HUES48 (cell line): ENCODE measurements at regions not wholly inside any gene's neighbourhood (a gene's known extent, or its start where the extent isn't known, plus 50 kb on each side); places are given as distances from the start of the nearest gene placed in this dataset.

Experiments
- H3K27ac ChIP-seq: one replicate; pipeline ENCODE4 v1.7.0; 2013; ENCODE audit warnings: low read depth, low read length, inconsistent platforms
- H3K27me3 ChIP-seq: 2 replicates; pipeline ENCODE4 v1.6.1; 2013; ENCODE audit warnings: mild to moderate bottlenecking, low read length; ENCODE audit not compliant: control insufficient read depth, insufficient read depth
- H3K36me3 ChIP-seq: 2 replicates; pipeline ENCODE4 v1.6.1; 2013; ENCODE audit warnings: low read length; ENCODE audit not compliant: control insufficient read depth, insufficient read depth
- H3K4me1 ChIP-seq: 2 replicates; pipeline ENCODE4 v1.6.1; 2013; ENCODE audit warnings: mild to moderate bottlenecking, low read length; ENCODE audit not compliant: control insufficient read depth, insufficient read depth
- H3K4me3 ChIP-seq: 2 replicates; pipeline ENCODE4 v1.5.1; 2013; ENCODE audit warnings: mild to moderate bottlenecking, low read depth, low read length
- H3K9ac ChIP-seq: 2 replicates; pipeline ENCODE4 v1.6.1; 2013; ENCODE audit warnings: mild to moderate bottlenecking, low read depth, low read length, moderate library complexity
- H3K9me3 ChIP-seq: 2 replicates; pipeline ENCODE4 v1.6.1; 2013; ENCODE audit warnings: low read length; ENCODE audit not compliant: control insufficient read depth, insufficient read depth

GRCh38 chr5:110996742-110997141, 74.8 kb upstream of the TSLP start:
- Histone ChIP-seq H3K27me3 (no peaks in the 10 kb centered on the region), H3K27ac (no peak overlapping the region), H3K9me3 (peaks cover 5% of the 10 kb centered on the region; the same call in 1 of the 2 replicates), H3K36me3 (no peaks in the 10 kb centered on the region), H3K4me3 (no peak overlapping the region), H3K9ac (no peak overlapping the region), H3K4me1 (no peaks in the 10 kb centered on the region)

DNA sequence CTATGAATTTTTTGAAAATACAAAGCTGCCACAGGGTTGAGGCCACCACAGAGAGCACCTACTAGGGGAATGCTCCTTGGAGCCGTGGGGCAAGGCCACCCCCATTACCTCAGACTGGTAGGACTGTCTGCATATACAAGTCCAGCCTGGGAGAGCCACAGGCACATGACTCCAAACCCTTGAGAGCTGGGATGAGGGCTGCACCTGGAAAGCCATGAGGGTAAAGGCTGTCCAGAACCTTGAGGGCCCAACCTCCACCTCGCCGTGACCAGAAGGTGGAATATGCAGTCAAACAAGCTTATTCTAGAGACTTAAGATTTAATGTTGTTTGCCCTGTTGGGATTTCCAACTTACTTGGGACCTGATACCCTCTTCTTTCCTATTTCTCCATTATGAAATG, 69.5 kb upstream of the TSLP start:
- Histone ChIP-seq H3K4me3 (no peak overlapping the region), H3K4me1 (no peaks in the 10 kb centered on the region), H3K27ac (no peak overlapping the region), H3K36me3 (no peaks in the 10 kb centered on the region), H3K9ac (no peak overlapping the region), H3K27me3 (no peaks in the 10 kb centered on the region), H3K9me3 (peaks cover 5% of the 10 kb centered on the region; the same call in 1 of the 2 replicates)

GRCh38 chr5:111003623-111004022, 67.9 kb upstream of the TSLP start:
- Histone ChIP-seq H3K27me3 (no peaks in the 10 kb centered on the region), H3K9me3 (peaks cover 5% of the 10 kb centered on the region; the same call in 1 of the 2 replicates), H3K27ac (no peak overlapping the region)

GRCh38 chr5:111004291-111004690, 67.2 kb upstream of the TSLP start:
- Histone ChIP-seq H3K4me1 (no peaks in the 10 kb centered on the region), H3K9me3 (peaks cover 3% of the 10 kb centered on the region; the same call in 1 of the 2 replicates), H3K36me3 (no peaks in the 10 kb centered on the region), H3K4me3 (no peak overlapping the region), H3K9ac (no peak overlapping the region), H3K27ac (no peak overlapping the region), H3K27me3 (no peaks in the 10 kb centered on the region)

More at GRCh38 chr5:111003623-111004022, 67.9 kb upstream of the TSLP start:
- Histone ChIP-seq H3K9ac (no peak overlapping the region), H3K4me1 (no peaks in the 10 kb centered on the region), H3K4me3 (no peak overlapping the region), H3K36me3 (no peaks in the 10 kb centered on the region)

- Histone ChIP-seq H3K9ac (no peak overlapping the region), H3K27ac (no peak overlapping the region), H3K27me3 (no peaks in the 10 kb centered on the region), H3K9me3 (no peaks in the 10 kb centered on the region), H3K4me3 (no peak overlapping the region), H3K36me3 (no peaks in the 10 kb centered on the region), H3K4me1 (no peaks in the 10 kb centered on the region)
Observed at GRCh38 chr5:111010783-111011182, 60.7 kb upstream of the TSLP start.

DNA sequence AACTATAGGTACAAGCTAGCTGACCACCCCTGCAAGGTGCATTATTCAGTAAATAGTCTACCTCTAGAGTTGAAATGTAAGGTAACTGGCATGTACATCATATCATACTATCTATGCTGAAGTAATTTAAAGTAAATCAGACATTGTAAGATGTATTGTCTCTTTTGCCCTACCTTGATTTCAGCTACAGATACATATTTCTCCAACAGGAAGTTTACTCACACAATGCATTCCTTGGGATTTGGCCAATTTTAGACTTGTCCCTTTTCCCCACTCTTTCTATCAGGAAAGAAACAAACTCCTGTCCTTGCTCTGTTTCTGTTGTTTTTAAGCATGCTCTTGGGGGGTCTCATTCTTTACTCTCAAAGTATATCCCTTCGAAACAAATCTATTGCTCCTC, 58.5 kb upstream of the TSLP start:
- Histone ChIP-seq H3K27ac (no peak overlapping the region), H3K36me3 (no peaks in the 10 kb centered on the region), H3K9me3 (no peaks in the 10 kb centered on the region), H3K27me3 (no peaks in the 10 kb centered on the region), H3K9ac (no peak overlapping the region), H3K4me1 (no peaks in the 10 kb centered on the region), H3K4me3 (no peak overlapping the region)

- Histone ChIP-seq H3K9ac (no peak overlapping the region), H3K27me3 (no peaks in the 10 kb centered on the region), H3K4me3 (no peak overlapping the region), H3K4me1 (no peaks in the 10 kb centered on the region), H3K36me3 (no peaks in the 10 kb centered on the region), H3K27ac (no peak overlapping the region), H3K9me3 (no peaks in the 10 kb centered on the region)
Observed at GRCh38 chr5:111016801-111017200, 54.7 kb upstream of the TSLP start.

DNA sequence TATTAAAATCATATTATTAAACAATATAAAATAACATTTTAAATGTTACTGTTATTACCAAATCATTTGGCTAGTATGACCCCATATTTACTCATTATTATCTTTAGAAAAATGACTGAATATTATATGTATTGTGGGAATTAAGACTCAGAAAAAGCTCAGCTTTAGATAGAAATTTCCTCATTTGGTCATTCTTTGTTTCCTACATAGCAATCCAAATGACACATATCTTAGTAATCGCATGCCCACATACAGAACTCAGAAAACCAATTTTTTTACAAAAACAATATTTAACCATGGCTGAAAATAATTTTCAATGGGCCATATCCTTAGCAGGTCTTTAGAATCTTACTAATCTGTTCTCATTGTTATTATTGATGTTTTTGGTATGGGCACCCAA, 53.8 kb upstream of the TSLP start:
- H3K27me3 ChIP-seq = no peaks in the 10 kb centered on the region
- no peaks in the 10 kb centered on the region for H3K9me3 ChIP-seq
- no peak overlapping the region for H3K4me3 ChIP-seq
- H3K27ac ChIP-seq = no peak overlapping the region
- no peaks in the 10 kb centered on the region for H3K4me1 ChIP-seq
- H3K9ac ChIP-seq = no peak overlapping the region
- no peaks in the 10 kb centered on the region for H3K36me3 ChIP-seq
